Kidney (tissue), 13 donors: ENCODE measurements at regions not wholly inside any gene's neighbourhood (a gene's known extent, or its start where the extent isn't known, plus 50 kb on each side); places are given as distances from the start of the nearest gene placed in this dataset.

Experiments used
- DNase-seq, 5 donors: peaks; one replicate each; pipeline ENCODE4 v3.0.0-alpha.2; 2013 to 2020
- FAIRE-seq: peaks from 2 replicates; lab custom pipeline; 2012; peaks lifted over from hg19 to GRCh38; lab: Jason Lieb, UNC
- H3K27ac ChIP-seq, 2 donors: one replicate each; pipeline ENCODE4 v1.7.0; 2013; ENCODE audit warnings: low read depth in 2 of 2, low read length in 2 of 2, inconsistent platforms in 1 of 2
- H3K27me3 ChIP-seq: one replicate; pipeline ENCODE4 v1.7.1; 2013; ENCODE audit warnings: low read length, inconsistent platforms; ENCODE audit not compliant: control insufficient read depth, insufficient read depth
- H3K36me3 ChIP-seq, 3 donors: one replicate each; pipeline versions ENCODE4 v1.7.0 to v1.7.1; 2013; ENCODE audit warnings: low read length in 3 of 3, control low read depth in 1 of 3, inconsistent platforms in 1 of 3; ENCODE audit not compliant: insufficient read depth in 3 of 3, control insufficient read depth in 2 of 3
- H3K4me1 ChIP-seq, 3 donors: one replicate each; pipeline versions ENCODE4 v1.7.0 to v1.7.1; 2013; ENCODE audit warnings: low read length in 3 of 3, inconsistent platforms in 1 of 3, low read depth in 1 of 3; ENCODE audit not compliant: control insufficient read depth in 2 of 3, insufficient read depth in 2 of 3
- H3K4me3 ChIP-seq, 3 donors: one replicate each; pipeline versions ENCODE4 v1.7.0 to v1.8.1; 2013; ENCODE audit warnings: low read length in 3 of 3, control low read depth in 1 of 3, inconsistent platforms in 1 of 3
- H3K9ac ChIP-seq, 3 donors: one replicate each; pipeline versions ENCODE4 v1.7.0 to v1.7.1; 2013; ENCODE audit warnings: low read length in 3 of 3, control low read depth in 1 of 3, inconsistent platforms in 1 of 3
- H3K9me3 ChIP-seq, 3 donors: one replicate each; pipeline versions ENCODE4 v1.7.0 to v1.7.1; 2013; ENCODE audit warnings: low read length in 3 of 3, control low read depth in 1 of 3, inconsistent platforms in 1 of 3; ENCODE audit not compliant: control insufficient read depth in 2 of 3, insufficient read depth in 1 of 3
- CTCF ChIP-seq: IDR thresholded peaks from 3 replicates; pipeline ENCODE4 v1.5.1; 2012; ENCODE audit warnings: mild to moderate bottlenecking, moderate library complexity, borderline replicate concordance; ENCODE audit not compliant: insufficient read depth; ENCODE audit errors: extremely low read depth
- intact Hi-C: fragments of 100-400 bp; cut with DNase I; formaldehyde crosslinking; loops from one replicate; pipeline ENCODE4 v1.11.1; 2022
- donor health status: control.
- donor health status: control.
- donor health status: control.
- donor health status: control.
- donor health status: control.
- donor health status: DM: yes; HTN: yes; CAD: no.
- donor health status: Normal renal cell carcinoma (clear cell type).

- H3K27ac ChIP-seq = no peak overlapping the region
- no peak overlapping the region for H3K9ac ChIP-seq
- intact Hi-C loops = no loop called here
- H3K27me3 ChIP-seq = no peaks in the 10 kb centered on the region
- TF ChIP-seq CTCF = no peak
- FAIRE-seq (no peak), DNase-seq (no peak)
- H3K36me3 ChIP-seq = no peaks in the 10 kb centered on the region
- H3K4me1 ChIP-seq = no peaks in the 10 kb centered on the region
- no peak overlapping the region for H3K4me3 ChIP-seq
- H3K9me3 ChIP-seq = no peaks in the 10 kb centered on the region
Measured at GRCh38 chr1:24252185-24252780, 65.2 kb upstream of the IFNLR1 start.

- Histone ChIP-seq H3K27me3 (no peaks in the 10 kb centered on the region), H3K9ac (no peak overlapping the region), H3K9me3 (no peaks in the 10 kb centered on the region), H3K27ac (no peak overlapping the region), H3K4me3 (no peak overlapping the region), H3K4me1 (no peaks in the 10 kb centered on the region), H3K36me3 (no peaks in the 10 kb centered on the region)
- intact Hi-C loops = no loop called here
- DNase-seq = no peak
- no peak for TF ChIP-seq CTCF
- FAIRE-seq = no peak
Measured at GRCh38 chr1:24251501-24251900, 64.4 kb upstream of the IFNLR1 start.

GRCh38 chr1:24250791-24251190 is 63.7 kb upstream of the IFNLR1 start:
- Histone ChIP-seq H3K9ac (no peak overlapping the region), H3K4me1 (no peaks in the 10 kb centered on the region), H3K4me3 (no peak overlapping the region), H3K36me3 (no peaks in the 10 kb centered on the region), H3K27me3 (no peaks in the 10 kb centered on the region), H3K9me3 (no peaks in the 10 kb centered on the region), H3K27ac (no peak overlapping the region)
- FAIRE-seq = no peak
- intact Hi-C loops = no loop called here
- no peak for DNase-seq
- no peak for TF ChIP-seq CTCF

- Histone ChIP-seq H3K4me3 (no peak overlapping the region), H3K9ac (no peak overlapping the region), H3K27me3 (no peaks in the 10 kb centered on the region), H3K9me3 (no peaks in the 10 kb centered on the region), H3K36me3 (no peaks in the 10 kb centered on the region), H3K4me1 (no peaks in the 10 kb centered on the region), H3K27ac (no peak overlapping the region)
- FAIRE-seq (no peak), DNase-seq (no peak)
- TF ChIP-seq CTCF = no peak
- intact Hi-C loops = no loop called here
Measured at GRCh38 chr1:24250224-24250623, 63.1 kb upstream of the IFNLR1 start.
